Ishikawa (cell line): ENCODE measurements at regions not wholly inside any gene's neighbourhood (a gene's known extent, or its start where the extent isn't known, plus 50 kb on each side); places are given as distances from the start of the nearest gene placed in this dataset.

Experiments
- CREB1 ChIP-seq: IDR thresholded peaks from 2 replicates; pipeline ENCODE4 v1.6.1; 2012; ENCODE audit warnings: low read depth
- EGR1 ChIP-seq: IDR thresholded peaks from 2 replicates; pipeline ENCODE4 v1.6.1; 2012
- EP300 ChIP-seq: IDR thresholded peaks from 2 replicates; pipeline ENCODE4 v1.6.1; 2012; ENCODE audit warnings: borderline replicate concordance
- MAX ChIP-seq: IDR thresholded peaks from 2 replicates; pipeline ENCODE4 v1.6.1; 2012
- RAD21 ChIP-seq: IDR thresholded peaks from 2 replicates; pipeline ENCODE4 v1.6.1; 2012; ENCODE audit warnings: low read depth
- TAF1 ChIP-seq: IDR thresholded peaks from 2 replicates; pipeline ENCODE4 v1.6.1; 2012; ENCODE audit warnings: low read depth, mild to moderate bottlenecking
- ZBTB7A ChIP-seq: IDR thresholded peaks from 2 replicates; pipeline ENCODE4 v1.6.1; 2012; ENCODE audit warnings: low read depth

- no peak for TF ChIP-seq EP300
- TF ChIP-seq RAD21 = peak; percentile 65
- TF ChIP-seq MAX = no peak
- no peak for TF ChIP-seq CREB1
- TF ChIP-seq EGR1 = no peak
- no peak for TF ChIP-seq ZBTB7A
- TF ChIP-seq TAF1 = no peak
These were observed 171.9 kb upstream of the GATA6 start for GRCh38 chr18:21997207-21998143.
